PC-9 (cell line): ENCODE measurements at regions not wholly inside any gene's neighbourhood (a gene's known extent, or its start where the extent isn't known, plus 50 kb on each side); places are given as distances from the start of the nearest gene placed in this dataset.

Experiments used
- BruUV-seq: library from RNA; stranded (reverse); fragments of 400-500 nt; replicated peaks from 2 replicates; lab custom pipeline; 2021; lab: Mats Ljungman, UMichigan
- CTCF ChIA-PET: fragments of 300-600 bp; sonication (Branson Sonifier 250); formaldehyde crosslinking; loops from one replicate; lab custom pipeline; 2022; ENCODE audit warnings: antibody characterized with exemption; lab: Charles Lee
- POLR2A ChIA-PET: fragments of 300-600 bp; sonication (Branson Sonifier 250); formaldehyde crosslinking; loops from one replicate; lab custom pipeline; 2022; ENCODE audit warnings: antibody characterized with exemption; ENCODE audit not compliant: unreplicated experiment; lab: Charles Lee
- DNase-seq, 2 experiments: peaks; one replicate each; pipeline versions ENCODE4 v3.0.0 to v3.0.0-alpha.2; 2015 to 2022; ENCODE audit warnings: mixed read lengths in 1 of 2
- H2AFZ ChIP-seq: fragments of 200-600 bp; sonication (generic); 2 replicates; pipeline ENCODE4 v1.8.1; 2017; ENCODE audit warnings: antibody characterized with exemption
- H3F3A ChIP-seq: fragments of 200-600 bp; sonication (generic); 2 replicates; pipeline ENCODE4 v1.8.1; 2017; ENCODE audit warnings: antibody characterized with exemption, mild to moderate bottlenecking, low read depth; ENCODE audit not compliant: insufficient read depth
- H3K27ac ChIP-seq: fragments of 200-600 bp; sonication (generic); 2 replicates; pipeline ENCODE4 v1.6.1; 2016; ENCODE audit warnings: mixed run types
- H3K27me3 ChIP-seq: fragments of 200-600 bp; sonication (generic); 2 replicates; pipeline ENCODE4 v1.6.1; 2016; ENCODE audit warnings: low read depth, mixed run types; ENCODE audit not compliant: insufficient read depth
- H3K36me3 ChIP-seq: fragments of 200-600 bp; sonication (generic); 2 replicates; pipeline ENCODE4 v1.6.1; 2016; ENCODE audit warnings: low read depth, mixed run types
- H3K4me1 ChIP-seq: fragments of 200-600 bp; sonication (generic); replicated peaks from 2 replicates; pipeline ENCODE4 v1.6.1; 2016; ENCODE audit warnings: mixed run types; ENCODE audit not compliant: insufficient read depth
- H3K4me2 ChIP-seq: fragments of 200-600 bp; sonication (generic); 2 replicates; pipeline ENCODE4 v1.6.1; 2017; ENCODE audit warnings: mixed run types
- H3K4me3 ChIP-seq: fragments of 200-600 bp; sonication (generic); 2 replicates; pipeline ENCODE4 v1.6.1; 2016; ENCODE audit warnings: mixed run types
- H3K79me2 ChIP-seq: fragments of 200-600 bp; sonication (generic); 2 replicates; pipeline ENCODE4 v1.6.1; 2017; ENCODE audit warnings: low read depth, mixed run types
- H3K9me2 ChIP-seq: fragments of 200-600 bp; sonication (generic); 2 replicates; pipeline ENCODE4 v1.8.1; 2017; ENCODE audit warnings: mild to moderate bottlenecking; ENCODE audit not compliant: insufficient read depth
- H3K9me3 ChIP-seq: fragments of 200-600 bp; sonication (generic); 2 replicates; pipeline ENCODE4 v1.8.1; 2016; ENCODE audit warnings: low read depth; ENCODE audit not compliant: insufficient read depth
- H4K20me1 ChIP-seq: fragments of 200-600 bp; sonication (generic); 2 replicates; pipeline ENCODE4 v1.8.1; 2017; ENCODE audit not compliant: insufficient read depth
- CTCF ChIP-seq: fragments of 200-600 bp; sonication (generic); conservative IDR thresholded peaks from 2 replicates; pipeline ENCODE4 v1.6.1; 2017; ENCODE audit warnings: mixed run types, antibody characterized with exemption, mild to moderate bottlenecking, moderate library complexity
- EZH2 ChIP-seq: fragments of 200-600 bp; sonication (generic); IDR thresholded peaks from 2 replicates; pipeline ENCODE4 v1.8.0; 2017; ENCODE audit warnings: antibody characterized with exemption, low read depth
- intact Hi-C: fragments of 100-400 bp; cut with micrococcal nuclease; formaldehyde crosslinking; loops from one replicate; pipeline ENCODE4 v1.10.0; 2022; ENCODE audit not compliant: unreplicated experiment

DNA sequence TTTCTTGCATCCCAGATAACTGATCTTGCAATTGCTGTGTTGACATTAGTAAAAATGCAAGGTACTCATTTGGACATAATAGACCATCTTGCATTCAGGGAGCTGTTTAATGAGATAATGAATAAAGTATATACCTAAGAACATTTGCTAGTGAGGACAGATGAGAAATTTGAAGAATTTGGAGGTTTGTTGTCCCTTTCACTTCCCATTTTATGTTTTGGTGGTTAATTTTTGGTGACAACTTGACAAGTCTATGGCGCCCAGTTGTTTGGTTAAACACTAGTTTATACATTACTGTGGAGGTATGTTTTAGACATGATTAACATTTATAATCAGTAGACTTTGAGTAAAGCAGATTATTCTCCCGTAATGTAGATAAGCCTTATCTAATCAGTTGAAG lies 300.2 kb upstream of the SYNCRIP start:
- H3K79me2 ChIP-seq: no peaks in the 10 kb centered on the region
- no peaks in the 10 kb centered on the region for H3K27me3 ChIP-seq
- H3K4me1 ChIP-seq: no peaks in the 10 kb centered on the region
- no peak overlapping the region for H3K4me2 ChIP-seq
- intact Hi-C loops: no loop called here
- BruUV-seq: no TSS peak
- no peak overlapping the region for H3K4me3 ChIP-seq
- no peaks in the 10 kb centered on the region for H4K20me1 ChIP-seq
- H3K36me3 ChIP-seq: no peaks in the 10 kb centered on the region
- no peak overlapping the region for H2AFZ ChIP-seq
- no peaks in the 10 kb centered on the region for H3K9me2 ChIP-seq
- H3F3A ChIP-seq: no peaks in the 10 kb centered on the region
- no peak for DNase-seq
- CTCF ChIA-PET: no interaction called here
- no peaks in the 10 kb centered on the region for H3K9me3 ChIP-seq
- TF ChIP-seq EZH2 (no peak), CTCF (no peak)
- H3K27ac ChIP-seq: no peak overlapping the region
- POLR2A ChIA-PET: no interaction called here

DNA sequence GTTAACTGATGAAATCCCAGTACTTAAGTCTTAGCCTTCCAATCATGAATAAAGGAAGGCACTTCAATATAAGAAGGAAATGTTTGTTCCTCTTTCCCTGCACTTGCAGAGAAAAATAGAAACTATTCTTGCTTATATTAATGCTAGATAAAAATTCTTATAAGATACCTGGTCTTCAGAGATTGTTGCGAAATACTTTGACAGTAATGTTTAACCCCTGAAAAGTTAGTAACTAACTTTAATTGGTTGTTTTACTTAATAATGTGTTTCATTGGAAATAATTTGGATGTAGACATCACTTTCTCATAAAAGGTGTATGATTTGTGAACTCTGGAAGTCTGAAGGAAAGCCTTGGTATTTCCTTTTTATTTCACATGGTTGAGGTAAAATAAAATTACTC lies 294.2 kb upstream of the SYNCRIP start:
- H3K27me3 ChIP-seq: no peaks in the 10 kb centered on the region
- TF ChIP-seq CTCF (no peak), EZH2 (no peak)
- H3K4me1 ChIP-seq: no peaks in the 10 kb centered on the region
- intact Hi-C loops: no loop called here
- no peaks in the 10 kb centered on the region for H3K36me3 ChIP-seq
- H3K4me2 ChIP-seq: no peak overlapping the region
- POLR2A ChIA-PET: no interaction called here
- no peak overlapping the region for H3K27ac ChIP-seq
- H4K20me1 ChIP-seq: no peaks in the 10 kb centered on the region
- H3F3A ChIP-seq: no peaks in the 10 kb centered on the region
- CTCF ChIA-PET: no interaction called here
- H2AFZ ChIP-seq: no peak overlapping the region
- no peak for DNase-seq
- H3K4me3 ChIP-seq: no peak overlapping the region
- no peaks in the 10 kb centered on the region for H3K9me3 ChIP-seq
- no peaks in the 10 kb centered on the region for H3K79me2 ChIP-seq
- H3K9me2 ChIP-seq: no peaks in the 10 kb centered on the region
- no TSS peak for BruUV-seq

- Histone ChIP-seq H3F3A (no peaks in the 10 kb centered on the region), H3K36me3 (no peaks in the 10 kb centered on the region), H3K9me3 (no peaks in the 10 kb centered on the region), H3K4me1 (no peaks in the 10 kb centered on the region), H3K9me2 (no peaks in the 10 kb centered on the region), H4K20me1 (no peaks in the 10 kb centered on the region), H3K4me3 (no peak overlapping the region), H3K27ac (no peak overlapping the region), H3K4me2 (no peak overlapping the region), H3K79me2 (no peaks in the 10 kb centered on the region), H2AFZ (no peak overlapping the region), H3K27me3 (no peaks in the 10 kb centered on the region)
- TF ChIP-seq EZH2 (no peak), CTCF (peak; percentile 64)
- intact Hi-C loops: loop anchor here (1.0 to 10.0 kb wide), 2 partner anchors 1032 to 1106 kb away; no protein-coding TSS in a partner anchor
- BruUV-seq: no TSS peak
- ChIA-PET CTCF (no interaction called here), POLR2A (no interaction called here)
- DNase-seq: peak in 1 of 2 experiments; percentile 2
These were observed 280.3 kb upstream of the SYNCRIP start for GRCh38 chr6:85923013-85923430.
